ENCODE measurements at regions not wholly inside any gene's neighbourhood (a gene's known extent, or its start where the extent isn't known, plus 50 kb on each side); places are given as distances from the start of the nearest gene placed in this dataset.

DNA sequence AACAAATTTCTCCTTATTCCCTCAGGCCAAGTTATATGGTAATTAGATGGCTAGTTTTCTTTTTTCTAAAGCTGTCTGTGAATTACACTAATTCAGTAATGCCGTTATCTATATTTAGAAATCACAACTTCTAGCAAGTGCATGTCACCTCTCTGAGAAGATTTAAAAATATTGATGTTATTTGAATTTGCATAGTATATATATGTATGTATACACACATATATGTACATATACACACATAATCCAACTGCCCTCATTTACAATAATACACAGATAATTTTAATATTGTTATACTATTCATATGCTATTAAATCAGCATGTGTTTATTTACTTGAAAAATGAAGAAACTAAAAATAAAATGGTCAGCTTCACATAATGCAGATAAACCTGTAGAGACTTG, 563.9 kb downstream of the SLC16A7 start:
- TF ChIP-seq POLR2A (IDR thresholded peaks at IDR 0.05; ENCODE audit: low read depth, low read length): no peak
- TF ChIP-seq POLR2AphosphoS5 (IDR thresholded peaks at IDR 0.05; ENCODE audit: low read depth, low read length): no peak
- TF ChIP-seq TAF1 (IDR thresholded peaks at IDR 0.05; ENCODE audit: low read depth, low read length): no peak
- TF ChIP-seq SPI1 (IDR thresholded peaks at IDR 0.05; ENCODE audit: low read depth, low read length): no peak
- no peak for TF ChIP-seq POU2F2 (IDR thresholded peaks at IDR 0.05; ENCODE audit: low read depth, low read length)
